ENCODE measurements at regions not wholly inside any gene's neighbourhood (a gene's known extent, or its start where the extent isn't known, plus 50 kb on each side); places are given as distances from the start of the nearest gene placed in this dataset.

DNA sequence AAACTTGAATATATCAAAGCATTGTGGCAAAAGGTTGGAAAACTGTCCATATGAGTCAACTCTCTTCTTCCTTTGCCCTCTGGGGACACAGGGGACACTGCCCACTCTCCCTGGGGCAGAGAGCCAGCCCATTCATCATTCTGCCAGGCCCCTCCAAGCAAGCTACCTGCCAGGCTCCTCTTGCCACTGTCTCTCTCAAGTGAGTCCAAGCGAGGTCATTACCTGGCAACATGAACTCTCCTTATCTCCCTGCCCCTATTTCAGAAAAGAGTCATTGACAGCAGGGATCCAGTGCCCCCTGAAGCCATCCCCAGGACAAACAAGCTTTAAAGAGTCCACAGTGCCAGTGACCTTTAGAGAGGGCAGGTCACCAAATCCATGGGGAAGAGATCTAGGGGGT, 312.7 kb upstream of the PPARGC1A start:
- no peaks in the 10 kb centered on the region for H4K20me1 ChIP-seq (replicated peaks; ENCODE audit: control insufficient read depth, insufficient read depth, low read length)
- no peaks in the 10 kb centered on the region for H3K9me1 ChIP-seq (ENCODE audit: control insufficient read depth, insufficient read depth, low read length)
- ATAC-seq (no peak), FAIRE-seq (no peak), DNase-seq (ENCODE audit: extremely low read depth in 1 of 4, low spot score in 3 of 4) (no peak)
- WGBS (ENCODE audit: insufficient coverage, low coverage, missing lambda C conversion rate) = 0% methylated on average over 1 of the region's 1 CpG
- in situ Hi-C loops (cut with MboI) (no loop called here), intact Hi-C loops (cut with micrococcal nuclease) (no loop called here)
- ChIA-PET POLR2A (interaction anchor here (0.6 kb wide), 1 partner anchor 116 kb away, joined by 3 read pairs; no protein-coding TSS in a partner anchor), CTCF (ENCODE audit: low intra/inter-chr PET ratio) (no interaction called here)
- no peak overlapping the region for H2AFZ ChIP-seq (ENCODE audit: low read depth, low read length)
- BruUV-seq (replicated peaks) = no TSS peak
- H3K4me1 ChIP-seq (replicated peaks in 1 of 2; ENCODE audit: control insufficient read depth in 2 of 2, insufficient read depth in 2 of 2, low read length in 2 of 2) = no peaks in the 10 kb centered on the region
- H3K9me3 ChIP-seq (replicated peaks; ENCODE audit: control insufficient read depth, insufficient read depth, low read depth, low read length) = no peaks in the 10 kb centered on the region
- no peaks in the 10 kb centered on the region; a peak in 1 of 5 replicates for H3K27me3 ChIP-seq (ENCODE audit: control insufficient read depth in 2 of 2, insufficient read depth in 2 of 2, low read length in 2 of 2)
- no peak overlapping the region for H3K27ac ChIP-seq (ENCODE audit: extremely low read depth, low read depth, low read length)
- no peaks in the 10 kb centered on the region for H3K36me3 ChIP-seq (ENCODE audit: control insufficient read depth, insufficient read depth, low read length)
- no peak overlapping the region for H3K4me3 ChIP-seq
- no peak overlapping the region for H3K4me2 ChIP-seq (ENCODE audit: insufficient read depth, low read length)
- TF ChIP-seq TRIM28 (IDR thresholded peaks at IDR 0.05) = no peak
- no peak for TF ChIP-seq GABPB2 (CRISPR knock-in tag; conservative IDR thresholded peaks at IDR 0.05)
- no peak for TF ChIP-seq TRIM24 (IDR thresholded peaks at IDR 0.05)
- no peak for TF ChIP-seq RUNX1 (IDR thresholded peaks at IDR 0.05; ENCODE audit: low read depth)
- TF ChIP-seq SFPQ (IDR thresholded peaks at IDR 0.05; ENCODE audit: low read depth, low read length) = no peak
- TF ChIP-seq ZEB2 (IDR thresholded peaks at IDR 0.05) = no peak
- TF ChIP-seq CHD4 (IDR thresholded peaks at IDR 0.05; ENCODE audit: insufficient read depth, insufficient replicate concordance, low read depth, low read length, poor library complexity, severe bottlenecking) = no peak
- TF ChIP-seq PURB (CRISPR knock-in tag; IDR thresholded peaks at IDR 0.05; ENCODE audit: low read depth) = no peak
- no peak for TF ChIP-seq RBM22 (IDR thresholded peaks at IDR 0.05; ENCODE audit: low read depth, low read length, poor library complexity, severe bottlenecking)
- TF ChIP-seq PML (IDR thresholded peaks at IDR 0.05; ENCODE audit: low read length) = no peak
- no peak for TF ChIP-seq ZBTB26 (CRISPR knock-in tag; IDR thresholded peaks at IDR 0.05)
- TF ChIP-seq IRF1 (CRISPR knock-in tag; IDR thresholded peaks at IDR 0.05; ENCODE audit: borderline replicate concordance) = no peak
- TF ChIP-seq YBX1 (IDR thresholded peaks at IDR 0.05) = no peak
- TF ChIP-seq ESRRA (IDR thresholded peaks at IDR 0.05; ENCODE audit: borderline replicate concordance, low read depth) = no peak
- TF ChIP-seq EGR1 (conservative IDR thresholded peaks at IDR 0.05) = no peak
- TF ChIP-seq CREB3 (tag; conservative IDR thresholded peaks at IDR 0.05; ENCODE audit: low read depth) = no peak
- TF ChIP-seq ZBTB2 (IDR thresholded peaks at IDR 0.05) = no peak
- no peak for TF ChIP-seq ZNF140 (CRISPR knock-in tag; IDR thresholded peaks at IDR 0.05)
- no peak overlapping the region for H3K9ac ChIP-seq (ENCODE audit: insufficient read depth in 1 of 2, low read depth in 2 of 2, low read length in 2 of 2)
- H3K79me2 ChIP-seq (ENCODE audit: control insufficient read depth, insufficient read depth, low read length) = no peaks in the 10 kb centered on the region
